Muscle of back (tissue), 3 donors: ENCODE measurements at regions not wholly inside any gene's neighbourhood (a gene's known extent, or its start where the extent isn't known, plus 50 kb on each side); places are given as distances from the start of the nearest gene placed in this dataset.
"Not testable (repeated sequence)": the region's sequence is repeated elsewhere in the genome, so short reads cannot be mapped to it uniquely, and the experiment has no call there.

Experiments
- DNase-seq, 3 donors: peaks; one replicate each; pipeline versions ENCODE4 v3.0.0 to v3.0.0-alpha.2; 2013

DNA sequence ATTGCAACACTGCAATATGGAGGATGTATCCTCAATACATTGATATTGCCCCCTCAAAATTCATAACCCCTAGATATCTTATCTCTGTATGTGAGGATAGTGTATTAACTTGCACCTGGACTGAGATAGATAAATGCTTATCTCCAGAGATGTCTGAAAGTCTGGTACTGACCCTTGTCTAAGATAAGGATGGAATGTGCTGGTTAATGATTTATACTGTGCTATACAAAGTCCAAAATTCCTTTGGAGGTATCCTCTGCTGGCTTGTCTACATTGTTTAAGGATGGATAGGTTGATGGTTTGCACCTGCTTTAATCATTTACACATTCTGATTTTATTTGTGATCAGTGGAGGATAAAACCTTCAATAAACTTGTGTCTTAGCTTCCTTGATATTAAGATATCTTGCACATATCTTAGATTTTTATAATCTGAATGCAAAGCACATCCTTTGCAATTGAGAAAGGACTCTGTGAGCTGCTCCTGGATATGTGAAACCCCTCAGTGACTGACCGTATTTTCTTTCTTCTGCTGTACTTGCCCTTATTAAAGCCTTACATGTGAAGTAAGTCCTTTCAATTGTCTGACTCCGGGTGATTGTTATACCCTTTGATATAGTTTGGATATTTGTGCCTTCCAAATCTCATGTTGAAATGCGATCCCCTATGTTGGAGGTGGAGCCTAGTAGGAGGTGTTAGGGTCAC lies 430.3 kb upstream of the MAOA start:
- no peak for DNase-seq

DNA sequence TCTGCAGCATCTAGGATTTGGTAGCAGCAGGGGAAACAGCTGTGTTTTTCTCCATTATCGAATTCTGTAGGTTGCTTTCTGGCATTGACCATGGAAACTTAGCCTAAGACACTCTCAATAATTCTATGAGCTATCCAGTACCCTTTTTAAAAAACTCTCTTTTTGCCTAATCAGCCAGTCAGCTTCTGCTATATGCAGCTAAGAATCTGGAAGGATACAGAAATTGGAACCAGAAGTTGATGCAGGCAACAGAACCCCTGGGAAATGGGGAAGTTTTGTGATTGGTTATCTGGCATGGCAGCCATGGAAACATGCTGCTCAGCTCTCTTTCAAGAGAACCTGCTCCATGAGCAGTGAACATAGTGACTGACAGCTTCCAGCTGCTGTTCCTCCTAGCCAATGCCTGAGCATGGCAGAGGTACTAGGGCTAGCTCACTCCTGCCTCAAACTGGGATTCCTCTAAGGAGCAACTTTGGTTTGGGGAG lies 417.6 kb upstream of the MAOA start:
- peak; percentile 2 to 26 (median 7) for DNase-seq

DNA sequence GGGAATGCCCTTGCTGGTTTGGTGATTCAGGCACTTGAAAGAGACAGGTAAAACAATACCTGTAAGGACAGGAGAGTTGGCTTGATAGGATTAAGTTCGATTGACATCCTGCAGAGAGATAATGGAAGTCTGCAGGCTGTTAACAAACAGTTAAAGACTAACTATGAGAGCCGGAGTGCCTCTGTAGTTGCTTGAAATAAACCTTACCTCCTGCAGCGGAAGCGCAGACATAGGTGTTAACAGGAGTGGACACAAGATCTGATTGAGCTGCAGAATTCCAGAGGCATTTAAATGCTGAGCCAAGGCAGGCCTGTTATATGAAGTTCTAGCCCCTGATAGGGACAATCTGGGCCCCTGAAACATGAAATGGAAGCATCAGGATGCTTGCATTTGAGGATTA lies 416.7 kb upstream of the MAOA start:
- no peak for DNase-seq

DNA sequence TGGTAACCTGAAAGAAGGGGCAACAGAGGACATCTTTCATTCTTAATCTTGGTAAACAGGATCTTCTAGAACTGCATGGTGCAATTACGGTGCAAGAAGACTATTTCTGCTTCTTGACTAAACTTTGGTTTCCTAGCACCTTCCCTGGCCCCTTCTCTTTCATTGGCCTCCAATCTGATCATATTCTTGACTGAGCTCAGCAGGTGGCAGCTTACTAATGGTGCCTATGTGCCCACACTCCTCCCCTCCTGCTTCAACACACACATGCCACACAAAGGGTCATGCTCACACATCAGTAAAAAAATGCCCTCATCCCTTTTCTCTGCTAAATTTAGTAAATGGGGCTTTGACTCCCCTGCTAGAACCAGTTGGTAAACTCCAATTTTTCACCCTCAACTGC lies 400.5 kb upstream of the MAOA start:
- no peak for DNase-seq

DNA sequence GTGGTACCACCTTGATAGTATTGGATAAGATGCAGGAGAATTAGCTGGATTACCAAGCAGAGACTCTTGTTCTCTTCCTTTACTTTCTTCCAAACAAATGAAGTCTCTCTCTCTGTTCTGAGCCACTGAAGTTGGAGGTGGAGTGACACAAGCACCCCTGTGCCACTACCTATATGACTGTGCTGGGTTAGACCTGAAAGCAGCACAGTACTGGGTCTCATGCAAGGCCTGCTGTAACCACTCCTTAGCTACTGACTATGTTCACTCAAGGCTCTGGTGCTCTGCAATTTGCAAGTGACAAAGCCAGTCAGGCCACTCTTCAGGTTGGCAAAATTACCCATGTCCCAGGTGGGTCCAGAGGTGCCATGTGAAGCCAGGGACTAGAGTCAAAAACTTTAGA lies 389.6 kb upstream of the MAOA start:
- no peak for DNase-seq

DNA sequence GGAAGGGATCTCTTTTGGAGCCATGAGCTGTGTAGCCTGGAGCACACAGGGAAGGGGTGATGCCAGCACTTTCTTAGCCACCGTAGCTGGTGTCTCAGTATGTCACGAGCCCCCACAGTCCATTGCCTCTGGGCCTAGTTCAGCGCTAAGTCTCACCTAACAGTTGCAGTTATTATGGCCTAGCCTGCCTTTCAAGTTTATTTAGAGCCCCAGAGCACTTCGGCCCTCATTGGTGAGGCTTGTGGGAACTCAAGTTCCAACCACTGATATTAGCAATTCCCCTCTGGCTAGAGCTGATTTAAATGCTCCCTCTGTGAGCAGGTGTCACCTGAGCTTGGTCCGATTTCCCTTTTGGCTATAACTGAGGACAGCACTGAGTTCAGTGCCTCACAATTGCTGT lies 388.4 kb upstream of the MAOA start:
- DNase-seq: no peak

DNA sequence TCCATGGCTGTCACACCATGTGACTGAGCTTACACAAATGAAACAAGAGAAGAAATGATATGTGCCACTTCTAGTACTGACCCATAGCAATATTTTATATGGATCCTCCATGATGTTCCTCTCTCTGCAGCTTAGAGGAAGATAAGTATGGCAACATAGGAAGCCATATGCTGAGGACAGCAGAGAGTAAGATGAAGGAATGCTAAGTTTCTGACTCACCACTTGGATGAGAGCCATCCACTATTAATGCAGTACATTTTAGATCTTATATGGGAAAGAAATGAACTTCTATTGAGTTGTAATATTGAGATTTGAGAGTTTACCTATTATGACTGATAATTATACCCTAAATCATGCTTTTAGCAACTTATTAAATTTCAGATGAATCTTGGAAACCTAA lies 386.9 kb upstream of the MAOA start:
- DNase-seq: peak in 1 of 3 donors; percentile 14

DNA sequence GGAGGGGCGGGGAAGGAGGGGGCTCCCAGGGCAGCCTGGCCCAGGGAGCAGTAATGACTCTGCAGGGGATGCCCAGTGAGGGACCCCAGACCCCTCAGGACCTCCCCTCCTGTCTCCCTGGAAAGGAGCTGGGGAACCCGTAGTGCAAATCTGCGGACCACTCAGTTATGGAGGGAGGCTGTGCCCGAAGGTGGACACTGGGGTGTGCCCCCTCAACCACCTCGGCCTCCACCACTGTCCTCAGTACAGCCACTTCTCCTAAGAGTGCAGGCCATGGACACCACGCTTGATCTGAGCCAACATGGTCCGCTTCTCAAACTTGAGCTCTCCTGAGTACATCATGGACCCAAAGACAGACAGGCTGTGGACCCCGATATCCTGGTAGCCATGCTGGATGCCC lies 378.2 kb upstream of the MAOA start:
- no peak for DNase-seq

DNA sequence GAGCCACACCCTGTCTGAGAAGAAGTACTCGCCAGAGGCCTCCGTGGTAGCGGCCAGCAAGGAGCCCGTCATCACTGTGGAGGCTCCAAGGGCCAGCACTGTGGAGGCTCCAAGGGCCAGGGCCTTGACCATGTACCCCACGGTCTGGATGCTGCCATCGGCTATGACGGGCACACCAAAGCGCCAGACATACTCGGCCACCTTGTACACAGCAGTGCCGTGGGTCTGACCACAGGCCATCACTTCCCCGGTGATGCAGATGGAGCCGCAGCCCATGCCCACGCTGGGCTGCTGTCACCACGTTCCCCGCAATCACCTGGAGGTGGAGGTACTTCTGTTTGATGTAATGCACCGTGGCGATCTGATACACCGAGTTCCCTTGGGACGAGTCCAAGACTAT lies 377.7 kb upstream of the MAOA start:
- no peak for DNase-seq

DNA sequence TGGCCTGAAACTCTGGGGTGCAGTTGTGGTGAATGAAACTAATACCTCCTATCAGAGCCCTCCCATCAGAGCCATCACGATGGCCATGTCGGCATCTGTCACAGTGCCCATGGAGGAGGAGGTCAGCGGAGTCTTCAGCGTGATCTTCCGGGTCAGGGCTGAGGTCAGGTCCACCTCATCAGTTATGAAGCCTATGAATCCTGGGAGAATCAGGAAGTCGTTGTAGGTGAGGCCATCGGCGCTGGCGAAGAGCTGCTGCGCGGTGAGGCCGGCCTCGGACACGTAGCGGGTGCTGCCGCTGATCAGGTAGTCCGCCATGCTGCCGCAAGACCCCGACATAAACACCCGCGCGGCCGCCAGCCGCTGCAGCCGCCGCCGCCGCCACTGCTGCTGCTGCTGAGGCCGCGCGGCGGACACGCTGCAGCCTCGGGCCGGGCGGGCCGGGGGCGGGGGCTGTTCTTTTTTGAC lies 376.7 kb upstream of the MAOA start:
- no peak for DNase-seq

DNA sequence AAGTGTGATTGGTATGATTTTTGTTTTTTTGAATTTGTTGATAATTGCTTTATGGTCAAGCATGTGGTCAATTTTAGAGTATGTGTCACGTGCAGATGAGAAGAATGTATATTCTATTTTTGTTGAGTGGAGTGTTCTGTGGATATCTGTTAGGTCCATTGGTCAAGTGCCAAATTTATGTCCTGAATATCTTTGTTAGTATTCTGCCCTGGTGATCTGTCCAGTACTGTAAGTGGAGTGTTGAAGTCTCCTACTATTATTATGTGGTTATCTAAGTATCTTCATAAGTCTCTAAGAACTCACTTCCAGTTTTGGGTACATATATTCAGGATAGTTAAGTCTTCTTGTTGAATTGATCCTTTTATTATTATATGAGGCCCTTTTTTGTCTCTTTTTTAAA lies 372.9 kb upstream of the MAOA start:
- DNase-seq: no peak

DNA sequence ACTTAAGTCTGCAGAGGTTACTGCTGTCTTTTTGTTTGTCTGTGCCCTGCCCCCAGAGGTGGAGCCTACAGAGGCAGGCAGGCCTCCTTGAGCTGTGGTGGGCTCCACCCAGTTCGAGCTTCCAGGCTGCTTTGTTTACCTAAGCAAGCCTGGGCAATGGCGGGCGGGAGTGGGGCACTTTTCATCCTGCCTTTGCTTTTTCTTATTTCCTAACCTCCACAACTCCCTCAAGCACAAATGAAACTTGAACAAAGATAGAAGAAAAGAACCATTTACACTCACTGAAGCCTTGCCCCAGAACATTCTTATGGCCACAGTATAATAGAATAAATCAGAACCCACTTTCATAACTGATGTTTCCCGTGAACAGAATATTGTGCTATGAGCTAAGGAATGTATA lies 344.5 kb upstream of the MAOA start:
- DNase-seq: not testable (repeated sequence)

DNA sequence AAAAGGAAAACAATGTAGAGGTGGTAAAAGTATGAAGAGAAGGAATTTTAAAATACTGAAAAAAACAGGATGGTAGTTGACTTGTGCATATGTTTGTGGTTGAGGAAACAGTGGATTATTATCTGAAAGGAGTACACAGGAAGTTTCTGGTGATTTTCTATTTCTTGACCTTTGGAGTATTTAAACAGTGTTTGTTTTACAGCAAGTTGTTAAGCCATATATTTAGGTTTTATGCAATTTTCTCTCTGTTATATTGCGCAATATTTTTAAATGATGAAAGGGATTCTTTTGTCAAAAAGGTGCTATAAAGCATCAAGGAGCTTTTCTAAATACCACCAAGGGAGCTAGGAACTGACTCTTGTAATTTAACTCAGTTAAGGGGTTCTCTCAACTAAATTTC lies 343.1 kb upstream of the MAOA start:
- no peak for DNase-seq

DNA sequence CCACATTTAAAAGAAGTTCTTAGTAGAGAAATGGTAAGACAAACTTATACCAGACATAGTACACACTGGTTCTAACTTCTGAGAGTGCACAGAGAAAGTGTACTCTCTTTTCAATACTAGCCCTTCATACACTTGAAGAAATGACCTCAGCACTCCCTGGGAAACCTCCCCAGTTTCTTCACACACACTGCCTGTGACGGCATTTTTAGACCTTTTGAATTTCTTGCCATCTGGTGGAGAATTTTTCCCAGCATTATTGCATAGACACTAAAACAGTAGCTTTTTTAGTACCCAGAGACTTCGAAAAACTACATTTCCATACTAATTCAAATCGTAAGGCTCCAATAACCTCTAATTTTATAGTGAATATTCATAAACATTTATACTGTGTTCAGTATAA lies 341.6 kb upstream of the MAOA start:
- DNase-seq: peak in 1 of 3 donors; percentile 12

DNA sequence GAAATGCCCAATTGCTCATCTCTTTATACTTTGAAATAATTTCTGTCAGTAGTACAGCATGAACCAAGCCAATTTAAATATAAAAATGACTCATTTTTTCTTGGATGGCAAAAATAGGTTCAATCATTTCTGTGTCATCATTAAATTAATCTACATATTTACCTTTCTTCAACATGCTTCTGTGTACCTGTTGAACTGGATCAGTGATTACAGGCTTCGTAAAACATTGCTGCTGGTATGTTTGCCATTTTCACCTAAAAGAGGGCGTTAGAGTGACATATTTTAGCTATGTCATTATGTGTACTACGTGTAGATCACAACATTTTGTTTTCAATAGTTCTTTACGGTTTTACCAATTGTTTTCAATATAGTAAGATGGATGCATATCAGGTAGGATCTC lies 340.5 kb upstream of the MAOA start:
- DNase-seq: no peak

DNA sequence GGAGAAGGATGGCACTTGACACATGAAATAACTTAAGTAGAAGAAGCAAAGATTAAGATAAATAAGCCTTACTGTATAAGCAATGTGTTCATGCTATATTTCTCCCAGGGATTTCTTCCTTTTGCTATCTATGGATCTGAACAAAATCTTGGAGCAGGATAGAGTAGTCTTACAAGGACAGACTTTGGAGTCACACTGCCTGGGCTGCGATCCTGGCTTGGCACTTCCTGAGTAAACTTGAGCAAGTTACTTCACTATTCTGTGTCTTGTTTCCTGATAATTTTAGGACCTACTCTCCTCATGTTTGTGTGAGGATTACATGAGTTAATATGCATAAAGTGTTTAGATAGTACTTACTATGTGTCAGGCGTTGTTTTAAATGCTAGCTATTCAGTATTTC lies 340.0 kb upstream of the MAOA start:
- DNase-seq: no peak

DNA sequence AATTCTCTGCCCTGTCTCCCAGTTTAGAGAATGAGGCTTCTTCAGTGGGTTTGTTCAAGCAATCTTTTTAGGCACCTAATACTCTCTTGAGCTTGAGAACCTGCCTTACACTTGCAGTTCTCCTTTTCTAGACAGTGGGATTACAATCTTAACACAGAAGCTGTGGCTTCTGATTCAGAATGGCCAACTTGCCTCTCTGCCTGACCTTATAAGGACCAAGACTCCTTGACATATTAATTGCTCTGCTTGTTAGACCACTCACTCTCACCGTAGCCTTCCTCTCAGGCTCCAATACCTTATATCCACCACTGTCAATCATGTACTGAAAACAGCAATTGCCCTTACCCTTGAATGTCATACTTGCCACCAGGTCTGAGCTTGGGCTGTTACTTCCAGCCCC lies 338.7 kb upstream of the MAOA start:
- no peak for DNase-seq

DNA sequence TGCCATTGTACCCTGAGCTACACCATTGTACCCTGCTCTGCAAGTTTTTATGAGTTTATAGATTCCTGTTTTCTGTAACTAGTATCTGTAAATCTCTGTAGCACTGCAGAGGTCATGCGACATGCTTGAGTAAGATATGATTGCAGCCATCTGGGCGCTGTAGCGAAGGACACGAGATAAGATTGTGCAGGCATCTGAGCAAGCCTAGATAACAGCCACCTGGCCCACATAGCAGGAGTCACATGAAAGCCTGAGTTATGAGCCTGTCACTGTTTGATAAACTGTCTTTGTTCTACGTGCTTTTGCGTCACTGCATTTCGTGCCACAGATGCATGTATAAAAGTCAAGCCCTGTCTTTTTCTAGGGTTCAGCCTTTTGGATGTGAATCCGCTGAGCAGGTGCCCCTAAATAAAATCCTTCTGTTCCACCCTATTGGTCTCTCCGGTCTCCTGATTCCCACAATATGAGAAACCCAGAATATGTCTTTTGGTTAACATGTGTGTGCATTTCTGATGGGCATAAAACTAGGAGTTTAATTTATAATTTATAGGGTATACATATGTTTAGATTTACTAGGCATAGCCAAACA lies 327.6 kb upstream of the MAOA start:
- no peak for DNase-seq

DNA sequence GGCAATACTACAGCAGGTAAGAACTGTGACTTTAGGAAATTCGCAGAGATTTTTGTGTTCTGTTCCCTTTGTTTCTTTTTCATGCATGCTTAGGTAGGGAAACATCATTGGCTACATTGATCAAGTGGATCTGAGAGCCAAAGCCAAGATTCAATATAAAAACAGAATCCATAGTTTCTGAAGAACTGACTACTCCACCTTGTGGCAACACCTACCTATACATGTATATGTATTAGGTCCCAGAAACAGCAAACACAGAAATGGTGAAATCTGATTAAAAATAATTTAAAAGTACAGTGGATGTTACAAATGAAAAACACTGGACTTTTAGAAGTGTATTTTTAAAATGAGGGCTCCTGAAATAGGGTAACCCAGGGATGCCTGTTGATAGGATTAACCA lies 322.6 kb upstream of the MAOA start:
- DNase-seq: no peak

DNA sequence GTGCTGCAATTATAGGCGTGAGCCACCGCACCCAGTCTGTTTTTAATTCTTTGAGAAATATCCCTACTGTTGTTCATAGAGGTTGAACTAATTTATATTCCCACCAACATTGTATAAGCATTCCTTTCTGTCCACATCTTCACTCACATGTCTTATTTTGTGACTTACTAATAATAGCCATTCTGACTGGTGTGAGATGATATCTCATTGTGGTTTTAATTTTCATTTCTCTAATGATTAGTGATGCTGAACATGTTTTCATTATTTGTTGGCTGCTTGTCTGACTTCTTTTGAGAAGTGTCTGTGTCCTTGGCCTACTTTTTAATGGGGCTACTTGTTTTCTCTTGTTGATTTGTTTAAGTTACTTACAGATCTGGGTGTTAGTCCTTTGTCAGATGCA lies 310.9 kb upstream of the MAOA start:
- DNase-seq: no peak

DNA sequence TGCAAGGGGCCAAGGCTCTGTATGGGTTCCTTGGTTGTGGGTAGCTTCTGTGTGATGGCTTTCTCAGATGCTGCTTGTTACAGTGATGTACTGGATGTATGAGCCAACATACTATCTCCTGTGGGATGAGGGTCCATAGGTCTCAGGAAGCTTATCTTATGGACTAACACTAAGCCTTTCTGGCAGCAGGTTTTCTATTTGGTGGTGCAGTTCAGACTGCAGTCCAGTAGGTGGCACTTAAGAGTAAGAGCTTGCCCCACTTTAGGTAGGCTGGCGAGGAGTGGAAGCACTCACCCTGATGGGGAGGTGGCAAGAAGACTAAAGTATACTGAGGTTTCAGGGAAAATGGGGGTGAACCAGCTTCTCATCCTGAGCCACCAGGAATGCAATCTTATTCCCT lies 306.7 kb upstream of the MAOA start:
- DNase-seq: no peak

DNA sequence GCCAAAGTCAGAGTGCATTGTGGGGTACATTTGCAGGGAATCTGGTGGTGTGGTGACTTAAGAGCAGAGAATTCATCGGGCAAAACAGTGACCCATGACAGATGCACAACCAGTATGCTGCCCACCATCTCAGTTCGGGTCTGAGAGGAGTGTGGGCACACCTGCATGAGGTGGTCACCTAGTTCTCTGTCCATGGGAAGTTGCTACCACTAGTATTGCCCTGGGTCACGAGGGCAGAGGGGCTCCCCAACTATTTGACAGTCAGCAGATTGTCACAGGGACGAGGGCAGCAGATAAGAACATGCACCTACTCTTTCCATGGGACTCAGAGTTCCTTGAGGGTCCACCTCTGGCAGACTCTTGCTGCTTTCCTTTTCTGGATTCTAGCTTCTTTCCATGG lies 305.2 kb upstream of the MAOA start:
- DNase-seq: no peak

DNA sequence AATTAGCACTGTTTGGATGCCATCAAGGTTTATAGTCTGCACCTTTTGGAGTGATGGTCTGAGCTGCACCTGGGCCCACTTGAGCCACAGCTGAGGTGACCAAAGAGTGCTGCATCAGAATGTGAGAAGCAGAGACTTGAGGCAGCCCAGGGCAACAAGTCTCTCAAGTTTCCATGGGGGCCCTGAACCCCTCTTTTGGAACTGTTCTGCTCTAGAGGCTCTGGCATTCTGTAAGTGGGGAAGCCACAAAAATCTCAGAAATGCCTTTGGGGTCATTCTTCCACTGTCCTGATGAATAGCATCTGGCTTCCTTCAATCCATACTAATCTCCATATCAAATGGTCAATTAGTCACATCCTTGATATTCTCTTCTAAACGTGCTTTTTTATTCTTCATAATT lies 298.4 kb upstream of the MAOA start:
- no peak for DNase-seq

DNA sequence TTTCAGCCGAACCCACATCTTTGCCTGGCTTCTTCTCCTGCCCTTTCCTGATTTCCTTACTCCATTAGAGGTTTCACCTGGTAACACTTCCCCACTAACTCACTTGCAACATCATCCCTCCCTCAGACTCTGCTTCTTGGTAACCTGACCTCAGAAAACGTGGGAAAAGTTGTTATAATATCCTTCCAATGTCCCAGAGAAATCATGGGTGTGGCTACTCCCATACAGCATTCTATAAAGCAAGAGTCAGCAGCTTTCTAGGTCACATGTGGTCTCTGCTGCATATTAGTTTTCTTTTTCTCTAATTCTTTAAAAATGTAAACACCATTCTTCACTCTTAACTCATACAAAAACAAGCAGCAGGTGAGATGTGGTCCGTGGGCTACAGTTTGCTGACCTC lies 283.1 kb upstream of the MAOA start:
- no peak for DNase-seq
